Ovary (tissue), 3 donors: ENCODE measurements at regions not wholly inside any gene's neighbourhood (a gene's known extent, or its start where the extent isn't known, plus 50 kb on each side); places are given as distances from the start of the nearest gene placed in this dataset.

Experiments used
- CTCF ChIP-seq, 3 donors: fragments of 450-650 bp in 2 of 3; fragments of 200-600 bp in 1 of 3; IDR thresholded peaks; one replicate each; pipeline versions ENCODE4 v1.5.1 to v1.8.0; 2016 to 2022; ENCODE audit warnings: antibody characterized with exemption in 3 of 3, mild to moderate bottlenecking in 1 of 3
- EP300 ChIP-seq: sonication (generic); formaldehyde crosslinking; IDR thresholded peaks from one replicate; pipeline ENCODE4 v1.6.1; 2017; ENCODE audit warnings: antibody characterized with exemption
- POLR2A ChIP-seq: fragments of 450-650 bp; IDR thresholded peaks from one replicate; pipeline ENCODE4 v1.6.1; 2017; ENCODE audit warnings: antibody characterized with exemption, mild to moderate bottlenecking, moderate library complexity
- donor health status: DM: no; HTN: no; CAD: no.

- TF ChIP-seq CTCF (IDR thresholded peaks at IDR 0.05) (no peak), POLR2A (no peak), EP300 (no peak)
These were observed 353.0 kb upstream of the EEF2KMT start for GRCh38 chr16:5450409-5451104.
